ENCODE measurements at regions not wholly inside any gene's neighbourhood (a gene's known extent, or its start where the extent isn't known, plus 50 kb on each side); places are given as distances from the start of the nearest gene placed in this dataset.
A peak's percentile ranks its signal among the peaks of the same experiment; 100 is the strongest.

DNA sequence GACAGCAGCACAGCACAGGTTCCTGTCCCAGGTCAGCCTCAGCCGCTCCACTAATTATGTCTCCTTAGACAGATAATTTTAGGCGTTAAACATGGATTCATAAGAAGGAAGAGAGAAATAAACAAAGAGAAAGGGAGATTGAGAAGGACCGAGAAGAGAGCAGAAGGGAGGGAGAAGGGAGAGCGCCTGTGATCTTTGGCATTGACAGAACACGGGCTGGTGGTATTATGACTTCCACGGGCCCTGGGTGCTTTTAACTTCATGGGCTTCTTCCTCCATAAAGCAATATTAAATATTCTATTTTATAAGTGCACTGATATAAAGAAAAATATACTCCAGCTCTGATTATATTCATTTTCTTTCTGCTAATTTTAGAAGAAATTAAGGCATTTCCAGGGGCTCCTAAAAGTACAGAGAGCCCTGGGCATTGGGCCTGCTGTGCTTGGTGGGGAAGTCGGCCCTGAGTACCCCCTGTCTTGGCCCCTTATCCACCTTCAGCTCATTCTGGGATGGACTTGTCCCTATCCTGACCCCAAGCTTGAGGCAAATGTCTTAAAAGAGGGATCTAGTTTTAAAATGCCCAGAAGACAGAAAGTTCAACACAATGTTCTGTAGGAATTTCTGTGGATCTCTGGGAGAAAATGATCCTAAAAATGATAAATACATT lies 135.3 kb downstream of the MEX3B start:
- no peaks in the 10 kb centered on the region for H3K79me2 ChIP-seq (ENCODE audit: insufficient read depth)
- H3K9me2 ChIP-seq, result no peaks in the 10 kb centered on the region
- no peaks in the 10 kb centered on the region for H3K36me3 ChIP-seq (replicated peaks in 1 of 2; ENCODE audit: control insufficient read depth in 1 of 2, insufficient read depth in 2 of 2, low read length in 1 of 2)
- ChIA-PET CTCF (no interaction called here), POLR2A (no interaction called here)
- WGBS (ENCODE audit: low lambda C conversion rate), result 62% methylated on average over 7 of the region's 7 CpGs
- TF ChIP-seq RCOR1 (IDR thresholded peaks at IDR 0.05; ENCODE audit: low read length) (no peak), FOSL2 (IDR thresholded peaks at IDR 0.05; ENCODE audit: borderline replicate concordance, low read depth) (no peak), GATA2 (CRISPR knock-in tag; IDR thresholded peaks at IDR 0.05) (no peak), JUND (IDR thresholded peaks at IDR 0.05) (no peak), SIN3A (IDR thresholded peaks at IDR 0.05; ENCODE audit: borderline replicate concordance, low read depth, low read length) (no peak), POLR2AphosphoS5 (IDR thresholded peaks at IDR 0.05; ENCODE audit: low read depth, low read length) (no peak), NFIC (IDR thresholded peaks at IDR 0.05; ENCODE audit: borderline replicate concordance) (no peak), RAD21 (IDR thresholded peaks at IDR 0.05; ENCODE audit: low read length) (no peak), RXRA (IDR thresholded peaks at IDR 0.05; ENCODE audit: borderline replicate concordance, low read depth) (no peak), RFX5 (IDR thresholded peaks at IDR 0.05; ENCODE audit: low read length) (no peak), CHD2 (IDR thresholded peaks at IDR 0.05; ENCODE audit: low read length, partially characterized antibody) (no peak), TEAD4 (IDR thresholded peaks at IDR 0.05; ENCODE audit: borderline replicate concordance, insufficient read depth) (no peak), EZH2phosphoT487 (IDR thresholded peaks at IDR 0.05; ENCODE audit: borderline replicate concordance, low read depth) (no peak)
- TF ChIP-seq, protein P1, sequence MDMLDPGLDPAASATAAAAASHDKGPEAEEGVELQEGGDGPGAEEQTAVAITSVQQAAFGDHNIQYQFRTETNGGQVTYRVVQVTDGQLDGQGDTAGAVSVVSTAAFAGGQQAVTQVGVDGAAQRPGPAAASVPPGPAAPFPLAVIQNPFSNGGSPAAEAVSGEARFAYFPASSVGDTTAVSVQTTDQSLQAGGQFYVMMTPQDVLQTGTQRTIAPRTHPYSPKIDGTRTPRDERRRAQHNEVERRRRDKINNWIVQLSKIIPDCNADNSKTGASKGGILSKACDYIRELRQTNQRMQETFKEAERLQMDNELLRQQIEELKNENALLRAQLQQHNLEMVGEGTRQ (IDR thresholded peaks at IDR 0.05; ENCODE audit: borderline replicate concordance, low read depth, low read length), result no peak
- TF ChIP-seq, protein P2, sequence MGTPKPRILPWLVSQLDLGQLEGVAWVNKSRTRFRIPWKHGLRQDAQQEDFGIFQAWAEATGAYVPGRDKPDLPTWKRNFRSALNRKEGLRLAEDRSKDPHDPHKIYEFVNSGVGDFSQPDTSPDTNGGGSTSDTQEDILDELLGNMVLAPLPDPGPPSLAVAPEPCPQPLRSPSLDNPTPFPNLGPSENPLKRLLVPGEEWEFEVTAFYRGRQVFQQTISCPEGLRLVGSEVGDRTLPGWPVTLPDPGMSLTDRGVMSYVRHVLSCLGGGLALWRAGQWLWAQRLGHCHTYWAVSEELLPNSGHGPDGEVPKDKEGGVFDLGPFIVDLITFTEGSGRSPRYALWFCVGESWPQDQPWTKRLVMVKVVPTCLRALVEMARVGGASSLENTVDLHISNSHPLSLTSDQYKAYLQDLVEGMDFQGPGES (IDR thresholded peaks at IDR 0.05; ENCODE audit: low read depth, low read length), result no peak
- TF ChIP-seq, protein P3, sequence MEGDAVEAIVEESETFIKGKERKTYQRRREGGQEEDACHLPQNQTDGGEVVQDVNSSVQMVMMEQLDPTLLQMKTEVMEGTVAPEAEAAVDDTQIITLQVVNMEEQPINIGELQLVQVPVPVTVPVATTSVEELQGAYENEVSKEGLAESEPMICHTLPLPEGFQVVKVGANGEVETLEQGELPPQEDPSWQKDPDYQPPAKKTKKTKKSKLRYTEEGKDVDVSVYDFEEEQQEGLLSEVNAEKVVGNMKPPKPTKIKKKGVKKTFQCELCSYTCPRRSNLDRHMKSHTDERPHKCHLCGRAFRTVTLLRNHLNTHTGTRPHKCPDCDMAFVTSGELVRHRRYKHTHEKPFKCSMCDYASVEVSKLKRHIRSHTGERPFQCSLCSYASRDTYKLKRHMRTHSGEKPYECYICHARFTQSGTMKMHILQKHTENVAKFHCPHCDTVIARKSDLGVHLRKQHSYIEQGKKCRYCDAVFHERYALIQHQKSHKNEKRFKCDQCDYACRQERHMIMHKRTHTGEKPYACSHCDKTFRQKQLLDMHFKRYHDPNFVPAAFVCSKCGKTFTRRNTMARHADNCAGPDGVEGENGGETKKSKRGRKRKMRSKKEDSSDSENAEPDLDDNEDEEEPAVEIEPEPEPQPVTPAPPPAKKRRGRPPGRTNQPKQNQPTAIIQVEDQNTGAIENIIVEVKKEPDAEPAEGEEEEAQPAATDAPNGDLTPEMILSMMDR (IDR thresholded peaks at IDR 0.05), result no peak
- H3K9me3 ChIP-seq, result no peaks in the 10 kb centered on the region
- peak overlapping the region in 1 of 2 experiments; percentile 80; a peak in 2 of 4 replicates for H3K27ac ChIP-seq (ENCODE audit: low read depth in 2 of 2, low read length in 1 of 2)
- H3K9ac ChIP-seq, result no peak overlapping the region
- H3K4me2 ChIP-seq, result no peak overlapping the region
- no peaks in the 10 kb centered on the region for H3K27me3 ChIP-seq (ENCODE audit: insufficient read depth)
- peaks cover 0 to 52% of the 10 kb centered on the region in 2 experiments; a peak in 3 of 4 replicates for H3K4me1 ChIP-seq (ENCODE audit: control insufficient read depth in 1 of 2, insufficient read depth in 2 of 2, low read depth in 1 of 2, low read length in 1 of 2)
- H3F3A ChIP-seq (replicated peaks; ENCODE audit: insufficient read depth), result no peaks in the 10 kb centered on the region
- no peak overlapping the region for H3K4me3 ChIP-seq (ENCODE audit: low read depth in 2 of 2, low read length in 1 of 2)
- no peak for DNase-seq
- no peaks in the 10 kb centered on the region for H4K20me1 ChIP-seq (ENCODE audit: insufficient read depth)
- no peak overlapping the region for H2AFZ ChIP-seq (ENCODE audit: low read depth)
